HepG2 (cell line): ENCODE measurements at regions not wholly inside any gene's neighbourhood (a gene's known extent, or its start where the extent isn't known, plus 50 kb on each side); places are given as distances from the start of the nearest gene placed in this dataset.
"Not testable (repeated sequence)": the region's sequence is repeated elsewhere in the genome, so short reads cannot be mapped to it uniquely, and the experiment has no call there.

Experiments used
- ATF2 ChIP-seq: sonication (generic); formaldehyde crosslinking; IDR thresholded peaks from 2 replicates; pipeline ENCODE4 v1.4.0; 2020; ENCODE audit warnings: missing genetic modification reagents
- EP300 ChIP-seq, 3 experiments: sonication (generic) in 1 of 3; formaldehyde crosslinking in 1 of 3; IDR thresholded peaks; 2 replicates each; pipeline versions ENCODE4 v1.5.1 to v1.6.1; 2011 to 2020; ENCODE audit warnings: low read depth in 2 of 3, low read length in 2 of 3, borderline replicate concordance in 1 of 3, improper control_type of control experiment in 1 of 3, mild to moderate bottlenecking in 1 of 3, missing genetic modification reagents in 1 of 3, moderate library complexity in 1 of 3
- EZH2 ChIP-seq: conservative IDR thresholded peaks from 2 replicates; pipeline ENCODE4 v1.6.1; 2012; ENCODE audit warnings: mild to moderate bottlenecking, low read depth, low read length, moderate library complexity
- FOXA1 ChIP-seq, 2 experiments: fragments of 450-650 bp in 1 of 2; sonication (generic) in 1 of 2; formaldehyde crosslinking in 1 of 2; IDR thresholded peaks; 2 replicates each; pipeline versions ENCODE4 v1.4.0 to v1.6.1; 2016 to 2020; ENCODE audit warnings: missing genetic modification reagents in 1 of 2
- NR2F1 ChIP-seq, 2 experiments: fragments of 450-650 bp in 1 of 2; formaldehyde crosslinking in 1 of 2; IDR thresholded peaks; 2 replicates each; pipeline versions ENCODE4 v1.5.0 to v1.6.1; 2016 to 2020; ENCODE audit warnings: mild to moderate bottlenecking in 1 of 2, missing compliant biosample characterization in 1 of 2, missing genetic modification reagents in 1 of 2, moderate library complexity in 1 of 2
- NRL ChIP-seq: sonication (generic); formaldehyde crosslinking; IDR thresholded peaks from 2 replicates; pipeline ENCODE4 v1.5.0; 2020; ENCODE audit warnings: missing genetic modification reagents, mild to moderate bottlenecking, moderate library complexity, borderline replicate concordance
- POLR2A ChIP-seq, 2 experiments: IDR thresholded peaks; 2 replicates each; pipeline ENCODE4 v1.6.1; 2011; ENCODE audit warnings: low read depth in 2 of 2, low read length in 2 of 2, mild to moderate bottlenecking in 1 of 2, moderate library complexity in 1 of 2; ENCODE audit not compliant: insufficient read depth in 1 of 2
- RXRA ChIP-seq: sonication (generic); formaldehyde crosslinking; IDR thresholded peaks from 2 replicates; pipeline ENCODE4 v1.5.1; 2020; ENCODE audit warnings: missing genetic modification reagents
- SAFB2 ChIP-seq: sonication (generic); formaldehyde crosslinking; IDR thresholded peaks from 2 replicates; pipeline ENCODE4 v1.5.1; 2020; ENCODE audit warnings: missing genetic modification reagents, low read depth, mild to moderate bottlenecking, borderline replicate concordance
- TAF1 ChIP-seq: sonication (generic); formaldehyde crosslinking; IDR thresholded peaks from 2 replicates; pipeline ENCODE4 v1.4.0; 2020; ENCODE audit warnings: missing genetic modification reagents
- TF ChIP-seq, protein P1 (sequence below): sonication (generic); formaldehyde crosslinking; IDR thresholded peaks from 2 replicates; pipeline ENCODE4 v1.4.0; 2020; ENCODE audit warnings: missing genetic modification reagents
- TF ChIP-seq, protein P2 (sequence below): sonication (generic); formaldehyde crosslinking; IDR thresholded peaks from 2 replicates; pipeline ENCODE4 v1.5.0; 2020; ENCODE audit warnings: mild to moderate bottlenecking, missing genetic modification reagents, moderate library complexity

DNA sequence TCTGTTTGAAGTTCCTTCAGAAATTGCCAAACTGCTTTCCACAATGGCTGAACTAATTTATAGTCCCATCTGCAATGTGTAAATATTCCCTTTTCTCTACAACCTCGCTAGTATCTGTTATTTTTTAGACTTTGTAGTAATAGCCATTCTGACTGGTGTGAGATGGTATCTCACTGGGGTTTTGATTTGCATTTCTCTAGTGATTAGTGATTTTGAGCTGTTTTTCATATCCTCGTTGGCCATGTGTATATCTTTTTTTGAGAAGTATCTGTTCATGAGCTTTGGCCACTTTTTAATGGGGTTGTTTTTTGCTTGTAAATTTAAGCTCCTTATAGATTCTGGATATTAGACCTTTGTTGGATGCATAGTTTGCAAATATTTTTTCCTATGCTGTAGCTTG, 310.6 kb downstream of the ICE1 start:
- TF ChIP-seq, protein P1, sequence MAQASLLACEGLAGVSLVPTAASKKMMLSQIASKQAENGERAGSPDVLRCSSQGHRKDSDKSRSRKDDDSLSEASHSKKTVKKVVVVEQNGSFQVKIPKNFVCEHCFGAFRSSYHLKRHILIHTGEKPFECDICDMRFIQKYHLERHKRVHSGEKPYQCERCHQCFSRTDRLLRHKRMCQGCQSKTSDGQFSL (CRISPR knock-in tag) = not testable (repeated sequence)
- not testable (repeated sequence) for TF ChIP-seq POLR2A (IDR thresholded peaks at IDR 0.05; ENCODE audit: insufficient read depth in 1 of 2, low read depth in 2 of 2, low read length in 2 of 2); EP300 (IDR thresholded peaks at IDR 0.05; ENCODE audit: low read depth in 2 of 2, low read length in 2 of 2); EP300 (CRISPR knock-in tag; IDR thresholded peaks at IDR 0.05; ENCODE audit: borderline replicate concordance); NRL (CRISPR knock-in tag); NR2F1 (CRISPR knock-in tag; IDR thresholded peaks at IDR 0.05); RXRA; SAFB2 (CRISPR knock-in tag); FOXA1 (IDR thresholded peaks at IDR 0.05); FOXA1 (CRISPR knock-in tag; IDR thresholded peaks at IDR 0.05); TAF1; EZH2; ATF2 (CRISPR knock-in tag)
- TF ChIP-seq, protein P2, sequence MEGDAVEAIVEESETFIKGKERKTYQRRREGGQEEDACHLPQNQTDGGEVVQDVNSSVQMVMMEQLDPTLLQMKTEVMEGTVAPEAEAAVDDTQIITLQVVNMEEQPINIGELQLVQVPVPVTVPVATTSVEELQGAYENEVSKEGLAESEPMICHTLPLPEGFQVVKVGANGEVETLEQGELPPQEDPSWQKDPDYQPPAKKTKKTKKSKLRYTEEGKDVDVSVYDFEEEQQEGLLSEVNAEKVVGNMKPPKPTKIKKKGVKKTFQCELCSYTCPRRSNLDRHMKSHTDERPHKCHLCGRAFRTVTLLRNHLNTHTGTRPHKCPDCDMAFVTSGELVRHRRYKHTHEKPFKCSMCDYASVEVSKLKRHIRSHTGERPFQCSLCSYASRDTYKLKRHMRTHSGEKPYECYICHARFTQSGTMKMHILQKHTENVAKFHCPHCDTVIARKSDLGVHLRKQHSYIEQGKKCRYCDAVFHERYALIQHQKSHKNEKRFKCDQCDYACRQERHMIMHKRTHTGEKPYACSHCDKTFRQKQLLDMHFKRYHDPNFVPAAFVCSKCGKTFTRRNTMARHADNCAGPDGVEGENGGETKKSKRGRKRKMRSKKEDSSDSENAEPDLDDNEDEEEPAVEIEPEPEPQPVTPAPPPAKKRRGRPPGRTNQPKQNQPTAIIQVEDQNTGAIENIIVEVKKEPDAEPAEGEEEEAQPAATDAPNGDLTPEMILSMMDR (CRISPR knock-in tag) = not testable (repeated sequence)
